Neural cell (in vitro differentiated cells): ENCODE measurements at regions not wholly inside any gene's neighbourhood (a gene's known extent, or its start where the extent isn't known, plus 50 kb on each side); places are given as distances from the start of the nearest gene placed in this dataset.

ENCODE experiments used
- H2AFZ ChIP-seq: fragments of 200-600, 300-800 bp; sonication (generic), shearing (Covaris generic); 2 replicates; pipeline ENCODE4 v1.6.0; 2014; ENCODE audit warnings: low read depth, mild to moderate bottlenecking, antibody characterized with exemption, low read length, moderate library complexity
- H3F3A ChIP-seq: fragments of 200-600 bp; shearing (Covaris generic); 2 replicates; pipeline ENCODE4 v1.6.1; 2016; ENCODE audit warnings: mild to moderate bottlenecking, moderate library complexity, mixed read lengths, antibody characterized with exemption, low read length; ENCODE audit not compliant: insufficient read depth, poor library complexity, severe bottlenecking
- H3K27ac ChIP-seq: fragments of 200-600, 300-800 bp; sonication (generic), shearing (Covaris generic); 2 replicates; pipeline ENCODE4 v1.5.1; 2014; ENCODE audit warnings: mild to moderate bottlenecking, low read length, moderate library complexity
- H3K27me3 ChIP-seq: fragments of 300-800, 200-600 bp; sonication (generic), shearing (Covaris generic); 2 replicates; pipeline ENCODE4 v1.6.0; 2014; ENCODE audit warnings: mild to moderate bottlenecking, low read depth, low read length, moderate library complexity; ENCODE audit not compliant: insufficient read depth
- H3K36me3 ChIP-seq: fragments of 300-800, 200-600 bp; sonication (generic), shearing (Covaris generic); 2 replicates; pipeline ENCODE4 v1.5.1; 2014; ENCODE audit warnings: mild to moderate bottlenecking, antibody characterized with exemption, low read length, moderate library complexity; ENCODE audit not compliant: insufficient read depth
- H3K4me2 ChIP-seq: fragments of 300-800, 200-600 bp; sonication (generic), shearing (Covaris generic); 2 replicates; pipeline ENCODE4 v1.6.0; 2014; ENCODE audit warnings: mild to moderate bottlenecking, low read length
- H3K4me3 ChIP-seq: fragments of 300-800, 200-600 bp; sonication (generic), shearing (Covaris generic); 2 replicates; pipeline ENCODE4 v1.5.1; 2014; ENCODE audit warnings: mild to moderate bottlenecking, low read length, moderate library complexity
- H3K79me2 ChIP-seq: fragments of 200-600 bp; shearing (Covaris generic); replicated peaks from 2 replicates; pipeline ENCODE4 v1.6.0; 2014; ENCODE audit warnings: mild to moderate bottlenecking, low read length, moderate library complexity; ENCODE audit not compliant: insufficient read depth
- H3K9ac ChIP-seq: fragments of 300-800, 200-600 bp; sonication (generic), shearing (Covaris generic); 2 replicates; pipeline ENCODE4 v1.6.1; 2016; ENCODE audit warnings: mild to moderate bottlenecking, low read length, mixed read lengths
- H3K9me2 ChIP-seq: fragments of 200-600 bp; shearing (Covaris generic); 2 replicates; pipeline ENCODE4 v1.6.1; 2016; ENCODE audit warnings: mild to moderate bottlenecking, low read length, mixed read lengths; ENCODE audit not compliant: insufficient read depth
- H3K9me3 ChIP-seq: fragments of 200-600, 300-800 bp; sonication (generic), shearing (Covaris generic); 2 replicates; pipeline ENCODE4 v1.6.1; 2016; ENCODE audit warnings: mild to moderate bottlenecking, mixed run types, low read length, moderate library complexity, mixed read lengths
- H4K20me1 ChIP-seq: fragments of 200-600 bp; shearing (Covaris generic); 2 replicates; pipeline ENCODE4 v1.6.1; 2016; ENCODE audit warnings: mild to moderate bottlenecking, mixed run types; ENCODE audit not compliant: insufficient read depth
- EP300 ChIP-seq: fragments of 450-650 bp; conservative IDR thresholded peaks from 2 replicates; pipeline ENCODE4 v1.6.1; 2014; ENCODE audit warnings: antibody characterized with exemption, mild to moderate bottlenecking, moderate library complexity; ENCODE audit not compliant: poor library complexity, severe bottlenecking
- EZH2 ChIP-seq: fragments of 200-600, 300-800 bp; shearing (Covaris generic), sonication (generic); IDR thresholded peaks from 2 replicates; pipeline ENCODE4 v1.6.1; 2014; ENCODE audit warnings: antibody characterized with exemption, low read length, borderline replicate concordance, mild to moderate bottlenecking; ENCODE audit not compliant: insufficient read depth, poor library complexity, severe bottlenecking
- MXI1 ChIP-seq: fragments of 450-650 bp; conservative IDR thresholded peaks from 2 replicates; pipeline ENCODE4 v1.6.1; 2014; ENCODE audit warnings: antibody characterized with exemption, mild to moderate bottlenecking; ENCODE audit not compliant: poor library complexity, severe bottlenecking
- POLR2AphosphoS5 ChIP-seq: IDR thresholded peaks from 2 replicates; pipeline ENCODE4 v1.6.1; 2012
- RAD21 ChIP-seq: fragments of 450-650 bp; conservative IDR thresholded peaks from 2 replicates; pipeline ENCODE4 v1.6.1; 2014; ENCODE audit warnings: antibody characterized with exemption, mild to moderate bottlenecking, moderate library complexity
- SMC3 ChIP-seq: fragments of 450-650 bp; conservative IDR thresholded peaks from 2 replicates; pipeline ENCODE4 v1.6.1; 2014; ENCODE audit warnings: antibody characterized with exemption, mild to moderate bottlenecking, moderate library complexity; ENCODE audit not compliant: poor library complexity
- TAF1 ChIP-seq: IDR thresholded peaks from 2 replicates; pipeline ENCODE4 v1.6.1; 2012; ENCODE audit warnings: low read depth
- TF ChIP-seq, protein P1 (sequence below): IDR thresholded peaks from 2 replicates; pipeline ENCODE4 v1.6.1; 2012; ENCODE audit warnings: borderline replicate concordance
- TF ChIP-seq, protein P2 (sequence below): fragments of 450-650 bp; IDR thresholded peaks from 2 replicates; pipeline ENCODE4 v1.5.1; 2014; ENCODE audit warnings: antibody characterized with exemption, mild to moderate bottlenecking, moderate library complexity; ENCODE audit not compliant: poor library complexity, severe bottlenecking

DNA sequence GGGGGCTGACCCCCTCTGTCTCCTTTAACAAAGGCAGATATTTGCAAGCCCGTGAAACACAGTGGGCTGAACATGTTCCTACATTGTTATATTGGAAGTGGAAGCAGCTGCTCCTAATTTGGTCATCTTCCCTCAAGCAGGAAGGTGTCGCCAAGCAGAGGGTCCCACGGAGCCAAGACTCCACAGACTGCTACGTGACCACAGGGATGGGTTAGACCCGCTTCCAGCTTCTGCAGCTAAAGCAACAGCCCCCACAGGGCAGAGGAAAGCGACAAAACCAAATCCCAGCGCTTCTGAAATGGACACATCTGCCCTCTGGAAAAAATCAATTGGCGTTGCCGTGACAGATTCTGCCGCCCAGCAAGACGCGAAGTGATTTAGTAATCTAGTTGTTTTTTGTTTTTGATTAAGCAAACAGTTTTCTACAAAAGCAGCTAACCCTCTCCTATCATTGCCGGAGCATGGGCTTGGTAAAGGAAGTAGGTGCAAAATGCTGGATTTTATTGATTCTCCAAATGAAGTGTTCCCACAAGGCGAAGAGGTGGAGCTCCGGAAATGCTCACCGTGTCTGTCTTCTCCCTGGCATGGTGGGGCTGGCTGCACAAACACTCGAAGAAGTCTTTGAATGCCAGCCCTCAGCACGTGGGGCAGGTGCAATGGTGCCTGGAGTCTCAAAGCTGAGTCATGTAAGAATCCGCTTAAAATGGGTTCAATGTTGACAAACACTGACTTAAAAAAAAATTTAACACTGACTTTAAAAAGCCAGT is 79.4 kb upstream of the FRMD1 start:
- no peak overlapping the region for H3K27ac ChIP-seq
- H3K9me2 ChIP-seq, result no peaks in the 10 kb centered on the region
- no peak overlapping the region for H2AFZ ChIP-seq
- no peaks in the 10 kb centered on the region for H3K27me3 ChIP-seq
- no peaks in the 10 kb centered on the region for H3K9me3 ChIP-seq
- no peak overlapping the region for H3K4me3 ChIP-seq
- no peak for TF ChIP-seq MXI1
- TF ChIP-seq, protein P1, sequence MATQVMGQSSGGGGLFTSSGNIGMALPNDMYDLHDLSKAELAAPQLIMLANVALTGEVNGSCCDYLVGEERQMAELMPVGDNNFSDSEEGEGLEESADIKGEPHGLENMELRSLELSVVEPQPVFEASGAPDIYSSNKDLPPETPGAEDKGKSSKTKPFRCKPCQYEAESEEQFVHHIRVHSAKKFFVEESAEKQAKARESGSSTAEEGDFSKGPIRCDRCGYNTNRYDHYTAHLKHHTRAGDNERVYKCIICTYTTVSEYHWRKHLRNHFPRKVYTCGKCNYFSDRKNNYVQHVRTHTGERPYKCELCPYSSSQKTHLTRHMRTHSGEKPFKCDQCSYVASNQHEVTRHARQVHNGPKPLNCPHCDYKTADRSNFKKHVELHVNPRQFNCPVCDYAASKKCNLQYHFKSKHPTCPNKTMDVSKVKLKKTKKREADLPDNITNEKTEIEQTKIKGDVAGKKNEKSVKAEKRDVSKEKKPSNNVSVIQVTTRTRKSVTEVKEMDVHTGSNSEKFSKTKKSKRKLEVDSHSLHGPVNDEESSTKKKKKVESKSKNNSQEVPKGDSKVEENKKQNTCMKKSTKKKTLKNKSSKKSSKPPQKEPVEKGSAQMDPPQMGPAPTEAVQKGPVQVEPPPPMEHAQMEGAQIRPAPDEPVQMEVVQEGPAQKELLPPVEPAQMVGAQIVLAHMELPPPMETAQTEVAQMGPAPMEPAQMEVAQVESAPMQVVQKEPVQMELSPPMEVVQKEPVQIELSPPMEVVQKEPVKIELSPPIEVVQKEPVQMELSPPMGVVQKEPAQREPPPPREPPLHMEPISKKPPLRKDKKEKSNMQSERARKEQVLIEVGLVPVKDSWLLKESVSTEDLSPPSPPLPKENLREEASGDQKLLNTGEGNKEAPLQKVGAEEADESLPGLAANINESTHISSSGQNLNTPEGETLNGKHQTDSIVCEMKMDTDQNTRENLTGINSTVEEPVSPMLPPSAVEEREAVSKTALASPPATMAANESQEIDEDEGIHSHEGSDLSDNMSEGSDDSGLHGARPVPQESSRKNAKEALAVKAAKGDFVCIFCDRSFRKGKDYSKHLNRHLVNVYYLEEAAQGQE, result no peak
- TF ChIP-seq EP300, result no peak
- TF ChIP-seq, protein P2, sequence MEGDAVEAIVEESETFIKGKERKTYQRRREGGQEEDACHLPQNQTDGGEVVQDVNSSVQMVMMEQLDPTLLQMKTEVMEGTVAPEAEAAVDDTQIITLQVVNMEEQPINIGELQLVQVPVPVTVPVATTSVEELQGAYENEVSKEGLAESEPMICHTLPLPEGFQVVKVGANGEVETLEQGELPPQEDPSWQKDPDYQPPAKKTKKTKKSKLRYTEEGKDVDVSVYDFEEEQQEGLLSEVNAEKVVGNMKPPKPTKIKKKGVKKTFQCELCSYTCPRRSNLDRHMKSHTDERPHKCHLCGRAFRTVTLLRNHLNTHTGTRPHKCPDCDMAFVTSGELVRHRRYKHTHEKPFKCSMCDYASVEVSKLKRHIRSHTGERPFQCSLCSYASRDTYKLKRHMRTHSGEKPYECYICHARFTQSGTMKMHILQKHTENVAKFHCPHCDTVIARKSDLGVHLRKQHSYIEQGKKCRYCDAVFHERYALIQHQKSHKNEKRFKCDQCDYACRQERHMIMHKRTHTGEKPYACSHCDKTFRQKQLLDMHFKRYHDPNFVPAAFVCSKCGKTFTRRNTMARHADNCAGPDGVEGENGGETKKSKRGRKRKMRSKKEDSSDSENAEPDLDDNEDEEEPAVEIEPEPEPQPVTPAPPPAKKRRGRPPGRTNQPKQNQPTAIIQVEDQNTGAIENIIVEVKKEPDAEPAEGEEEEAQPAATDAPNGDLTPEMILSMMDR, result no peak
- TF ChIP-seq TAF1, result no peak
- no peak for TF ChIP-seq POLR2AphosphoS5
- TF ChIP-seq EZH2, result no peak
- no peak for TF ChIP-seq SMC3
- TF ChIP-seq RAD21, result no peak
- no peaks in the 10 kb centered on the region for H4K20me1 ChIP-seq
- no peaks in the 10 kb centered on the region for H3F3A ChIP-seq
- H3K9ac ChIP-seq, result no peak overlapping the region
- no peaks in the 10 kb centered on the region for H3K36me3 ChIP-seq
- no peaks in the 10 kb centered on the region for H3K79me2 ChIP-seq
- no peak overlapping the region for H3K4me2 ChIP-seq

DNA sequence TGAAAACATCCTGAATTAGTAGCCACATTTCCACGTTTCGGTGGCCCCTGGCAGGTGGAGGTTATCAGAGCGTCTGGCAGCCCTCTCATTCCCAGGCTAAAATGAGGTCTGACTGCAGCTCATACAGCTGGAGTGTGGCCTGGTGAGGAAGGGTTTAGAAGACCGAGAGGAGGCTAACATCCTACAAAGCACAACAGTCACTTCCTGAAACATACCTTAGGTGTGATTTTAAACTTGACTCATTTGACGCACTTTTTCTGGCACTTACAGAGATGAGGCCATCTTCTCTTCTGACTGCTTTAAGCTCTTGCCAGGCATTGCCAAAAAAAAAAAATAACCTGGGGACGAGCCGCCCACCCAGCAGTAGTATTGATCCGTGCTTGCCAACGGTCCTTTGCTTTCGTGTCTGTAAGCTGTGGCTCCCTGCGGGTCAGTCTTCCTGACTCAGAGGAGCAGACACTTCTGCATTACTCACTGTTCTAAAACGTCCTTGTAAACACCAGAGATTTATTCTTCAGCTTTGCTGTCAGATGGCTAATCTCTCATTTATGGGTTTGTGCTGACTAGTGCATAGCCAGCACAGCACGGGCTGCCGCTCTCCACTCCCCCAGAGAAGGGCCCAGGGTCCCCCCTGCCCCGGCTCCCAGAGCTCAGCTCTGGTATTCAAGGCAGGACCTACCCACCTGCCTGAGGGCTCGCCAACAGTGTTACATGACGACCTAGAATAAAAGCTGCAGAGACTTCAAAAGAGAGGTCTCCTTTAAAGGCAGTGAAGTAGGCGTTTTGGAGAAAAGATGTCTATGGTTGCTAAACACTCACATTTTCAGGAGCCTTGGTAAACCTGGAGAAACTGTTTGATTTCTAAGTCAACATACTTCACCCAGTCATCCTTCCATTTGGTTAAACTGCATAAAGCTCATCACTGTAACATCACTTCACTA is 78.5 kb upstream of the FRMD1 start:
- no peaks in the 10 kb centered on the region for H4K20me1 ChIP-seq
- no peaks in the 10 kb centered on the region for H3K9me3 ChIP-seq
- H3F3A ChIP-seq, result no peaks in the 10 kb centered on the region
- no peaks in the 10 kb centered on the region for H3K27me3 ChIP-seq
- H3K9me2 ChIP-seq, result no peaks in the 10 kb centered on the region
- H3K36me3 ChIP-seq, result no peaks in the 10 kb centered on the region
- no peak overlapping the region for H3K9ac ChIP-seq
- no peak overlapping the region for H3K4me3 ChIP-seq
- no peak overlapping the region for H3K27ac ChIP-seq
- TF ChIP-seq SMC3 (no peak), MXI1 (no peak), TAF1 (no peak)
- TF ChIP-seq, protein P2, result no peak
- H2AFZ ChIP-seq, result no peak overlapping the region
- no peak overlapping the region for H3K4me2 ChIP-seq
- no peaks in the 10 kb centered on the region for H3K79me2 ChIP-seq
